NCI-H1105 treated with DMSO at 0.1 percent for 48 hours (cell line): ENCODE measurements at regions not wholly inside any gene's neighbourhood (a gene's known extent, or its start where the extent isn't known, plus 50 kb on each side); places are given as distances from the start of the nearest gene placed in this dataset.

ENCODE experiments used
- DNase-seq: peaks from one replicate; lab custom pipeline; 2025; lab: John Stamatoyannopoulos, UW

DNA sequence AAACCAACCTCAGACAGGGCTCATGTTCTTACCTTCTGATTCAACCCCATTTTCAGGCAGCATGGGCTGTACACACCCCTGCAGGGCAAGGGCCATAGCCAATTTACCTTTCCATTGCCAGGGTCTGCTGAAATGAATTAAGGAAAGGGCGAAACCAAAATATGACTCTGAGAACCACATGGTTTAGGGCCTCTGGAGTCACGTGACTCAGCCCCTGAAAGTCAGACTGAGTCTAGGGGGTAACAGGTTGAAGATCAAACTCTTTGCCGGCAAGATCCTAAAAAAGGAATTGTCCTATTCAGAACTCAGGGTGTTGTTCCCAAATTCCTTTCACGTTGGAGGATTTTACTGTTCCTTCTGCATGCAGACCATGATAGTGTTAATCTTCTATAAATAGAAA, 118.9 kb downstream of the RAB11FIP2 start:
- DNase-seq, result no peak

DNA sequence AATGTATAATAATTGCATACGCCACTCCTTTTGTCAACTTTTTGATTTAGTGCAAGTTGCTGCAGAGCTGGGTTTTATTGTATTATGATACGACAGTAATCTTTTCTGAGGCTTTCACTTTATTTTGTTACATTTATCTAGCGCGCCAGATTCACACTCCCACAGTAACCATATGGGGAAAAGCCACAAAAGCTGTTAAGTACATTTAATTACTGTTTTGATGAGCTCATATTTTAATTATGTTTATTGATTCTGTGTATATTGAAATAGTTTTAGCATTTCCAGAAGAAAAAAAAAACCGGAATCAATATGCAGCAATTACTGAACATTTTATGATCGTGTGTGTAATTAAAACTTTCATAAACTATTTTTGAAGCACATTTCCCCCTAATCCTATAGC, 118.5 kb downstream of the RAB11FIP2 start:
- DNase-seq, result no peak

DNA sequence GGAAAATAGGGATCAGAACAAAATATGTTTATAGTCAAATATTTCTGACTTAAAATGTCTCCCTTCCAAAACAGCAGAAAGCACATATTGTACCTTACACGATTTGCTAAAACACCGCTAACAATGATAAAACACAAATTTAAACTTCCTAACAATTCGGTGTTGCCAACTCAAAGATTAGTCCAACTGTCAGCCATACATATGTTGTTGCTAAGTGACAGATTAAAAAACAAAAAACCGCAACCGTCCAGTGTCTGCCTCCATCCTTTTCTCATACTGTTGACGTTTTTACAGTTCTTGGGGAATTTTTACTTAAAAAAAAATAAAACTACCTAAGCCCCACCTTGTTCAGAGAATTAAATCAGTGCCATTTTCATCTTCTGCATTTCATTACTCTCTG, 118.0 kb downstream of the RAB11FIP2 start:
- DNase-seq, result no peak

DNA sequence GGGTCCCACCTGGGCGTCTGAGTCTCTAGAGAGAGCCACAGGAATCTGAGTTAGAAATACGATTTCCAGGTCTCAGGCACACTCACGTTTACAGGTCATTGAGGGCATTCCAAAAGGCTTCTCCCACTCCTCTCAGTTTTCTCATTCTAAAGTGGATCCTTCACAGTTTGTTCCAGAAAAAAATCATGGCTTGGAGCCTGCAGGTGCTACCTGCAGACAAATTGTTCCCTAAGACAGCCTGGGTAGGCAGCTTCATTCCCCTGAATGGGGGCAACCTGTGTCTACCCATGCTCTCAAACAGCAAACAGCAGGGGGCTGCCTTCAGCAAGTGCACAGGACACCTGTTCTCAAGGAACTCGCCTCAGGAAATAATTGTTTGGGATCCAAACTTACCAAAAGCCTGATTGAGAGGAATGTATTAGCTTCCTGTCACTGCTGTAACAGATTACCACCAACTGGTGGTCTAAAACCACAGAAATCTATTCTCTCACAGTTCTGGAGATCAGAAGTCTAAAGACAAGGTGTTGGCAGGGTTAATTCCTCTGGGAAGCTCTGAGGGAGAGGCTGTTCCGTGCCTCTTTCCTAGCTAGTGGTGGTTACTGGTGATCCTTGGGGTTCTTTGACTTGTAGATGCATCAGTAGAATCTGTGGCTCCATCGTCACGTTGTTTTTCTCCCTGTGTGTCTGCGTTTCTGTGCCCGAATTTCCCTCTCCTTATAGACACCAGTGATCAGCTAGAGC, 117.2 kb downstream of the RAB11FIP2 start:
- DNase-seq, result no peak

DNA sequence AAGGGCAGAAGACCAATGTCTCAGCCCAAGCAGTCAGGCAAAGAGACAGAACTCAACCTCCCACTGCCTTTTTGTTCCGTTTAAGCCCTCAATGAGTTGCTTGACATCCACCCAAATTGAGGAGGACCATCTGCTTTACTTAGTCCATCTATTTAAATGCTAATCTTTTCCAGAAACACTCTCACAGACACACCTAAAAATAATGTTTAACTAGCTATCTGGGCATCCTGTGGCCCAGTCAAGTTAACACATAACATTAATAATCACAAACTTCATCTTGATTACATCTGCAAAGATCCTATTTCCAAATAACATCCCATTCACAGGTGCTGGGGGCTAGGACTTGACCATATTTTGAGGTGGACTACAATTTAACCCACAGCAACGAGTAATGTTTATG, 115.7 kb downstream of the RAB11FIP2 start:
- DNase-seq, result no peak

DNA sequence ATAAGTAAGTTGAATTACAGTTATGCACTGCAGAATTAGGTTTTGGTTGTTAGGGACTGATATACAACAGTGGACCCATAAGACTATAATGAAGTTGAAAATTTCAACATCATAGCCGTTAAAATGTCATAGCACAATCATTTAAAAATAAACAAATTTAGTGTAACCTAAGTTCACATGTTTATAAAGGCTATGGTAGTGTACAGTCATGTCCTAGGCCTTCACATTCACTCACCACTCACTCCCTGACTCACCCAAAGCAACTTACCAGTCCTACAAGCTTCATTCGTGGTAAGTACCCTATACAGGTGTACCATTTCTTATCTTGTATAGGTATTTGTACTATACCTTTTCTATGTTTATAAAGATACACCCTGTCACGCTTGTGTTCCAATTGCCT, 113.7 kb downstream of the RAB11FIP2 start:
- DNase-seq, result no peak

DNA sequence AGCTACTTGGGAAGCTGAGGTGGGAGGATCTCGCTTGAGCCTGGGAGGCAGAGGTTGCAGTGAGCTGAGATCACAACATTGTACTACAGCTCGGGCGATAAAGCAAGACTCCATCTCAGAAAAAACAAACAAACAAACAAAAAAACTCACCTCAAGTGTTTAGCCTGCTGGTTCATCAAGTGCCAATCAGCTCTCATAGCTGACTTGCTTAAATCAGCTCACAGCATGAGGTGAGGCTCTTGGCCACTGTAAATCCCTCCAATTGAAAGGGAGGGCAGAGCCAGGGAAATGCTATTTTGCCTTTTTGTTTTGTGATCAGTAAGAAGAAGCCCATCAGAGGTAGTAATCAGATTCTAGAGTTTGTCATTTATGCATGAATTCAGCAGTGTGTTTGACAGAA, 112.3 kb downstream of the RAB11FIP2 start:
- no peak for DNase-seq

DNA sequence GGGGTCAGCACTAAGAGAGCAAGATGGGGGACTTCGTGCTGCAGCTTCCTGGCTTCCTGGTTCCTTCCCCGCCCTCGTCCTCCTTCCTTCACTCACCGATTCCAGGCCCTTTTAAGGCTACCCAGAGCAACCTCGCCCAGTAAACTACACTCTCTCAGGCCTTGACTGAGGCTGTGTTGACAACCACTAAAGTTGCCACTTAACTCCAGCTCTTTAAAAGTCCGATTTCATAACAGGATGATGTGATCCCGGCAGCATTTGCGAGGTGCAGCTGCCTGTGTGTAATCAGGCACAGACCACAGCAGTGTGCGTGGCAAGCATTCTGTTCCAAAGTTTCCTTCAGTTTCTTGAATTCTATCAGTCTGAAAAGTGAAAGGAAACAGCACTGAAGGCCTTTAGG, 110.6 kb downstream of the RAB11FIP2 start:
- no peak for DNase-seq

DNA sequence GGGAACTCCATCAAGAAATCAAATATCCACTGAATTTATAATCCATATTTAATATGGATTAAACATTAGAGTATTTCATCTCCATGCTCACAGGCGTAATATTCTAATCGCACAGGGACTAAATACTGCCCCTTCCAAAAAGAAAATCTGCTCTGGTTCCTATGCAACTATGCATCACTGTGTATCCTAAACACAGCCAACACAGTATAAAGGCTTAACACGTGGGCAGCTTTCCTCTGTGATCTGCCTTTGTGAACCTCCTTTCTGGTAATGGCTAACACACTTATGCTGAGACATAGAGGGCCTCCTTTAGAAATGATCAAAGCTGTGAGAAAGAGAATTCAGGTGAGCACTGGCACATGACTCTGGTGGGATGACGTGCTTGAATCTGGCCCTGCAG, 110.2 kb downstream of the RAB11FIP2 start:
- DNase-seq, result no peak

DNA sequence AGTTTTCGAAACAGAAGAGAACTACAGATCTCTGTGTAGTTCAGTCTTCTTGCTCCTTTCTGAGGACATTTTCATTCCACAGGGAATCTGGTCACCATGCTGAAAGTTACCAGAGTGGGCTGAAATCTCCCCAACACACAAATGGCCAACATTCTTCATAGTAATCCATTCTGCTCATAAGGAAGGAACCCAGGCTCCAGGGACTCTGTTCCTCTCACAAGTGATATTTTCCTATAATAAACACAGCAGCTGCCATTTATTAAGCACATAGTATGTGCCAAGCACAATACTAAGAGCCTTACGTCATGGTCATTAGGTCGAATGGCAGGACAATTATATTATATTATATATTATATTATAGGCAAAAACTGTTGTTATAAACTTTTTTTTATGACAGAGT, 109.8 kb downstream of the RAB11FIP2 start:
- no peak for DNase-seq

DNA sequence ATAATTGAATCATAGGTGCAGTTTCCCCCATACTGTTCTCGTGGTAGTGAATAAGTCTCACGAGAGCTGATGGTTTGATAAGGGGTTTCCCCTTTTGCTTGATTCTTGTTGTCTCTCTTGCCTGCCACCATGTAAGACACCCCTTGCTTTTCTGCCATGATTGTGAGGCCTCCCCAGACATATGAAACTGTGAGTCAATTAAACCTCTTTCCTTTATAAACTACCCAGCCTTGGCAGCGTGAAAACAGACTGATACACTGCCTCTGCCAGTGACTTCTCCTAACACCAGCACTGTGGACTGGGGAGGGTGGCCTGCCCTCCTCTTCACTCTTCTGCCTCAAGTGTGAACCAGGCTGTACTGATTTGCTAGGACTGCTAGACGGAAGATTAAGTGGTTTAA, 108.6 kb downstream of the RAB11FIP2 start:
- no peak for DNase-seq

DNA sequence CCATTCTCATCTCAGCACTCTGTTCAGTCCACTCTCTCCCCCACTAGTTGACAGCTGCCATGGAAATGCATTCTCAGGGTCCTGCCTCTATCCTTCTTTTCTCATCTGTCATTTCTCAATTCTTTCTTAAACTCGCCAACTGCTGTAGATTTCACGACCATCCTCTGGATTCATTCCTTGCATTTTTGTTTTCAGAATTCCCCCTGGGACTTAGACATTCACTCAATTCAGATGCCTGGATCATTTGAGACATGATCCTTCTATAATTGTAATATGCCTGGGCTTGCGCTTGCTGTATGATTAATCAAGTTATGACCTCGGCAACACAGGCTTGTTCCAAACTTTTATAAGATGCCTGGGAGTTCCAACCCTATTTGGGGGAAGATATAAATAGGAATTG, 104.5 kb downstream of the RAB11FIP2 start:
- DNase-seq, result no peak

DNA sequence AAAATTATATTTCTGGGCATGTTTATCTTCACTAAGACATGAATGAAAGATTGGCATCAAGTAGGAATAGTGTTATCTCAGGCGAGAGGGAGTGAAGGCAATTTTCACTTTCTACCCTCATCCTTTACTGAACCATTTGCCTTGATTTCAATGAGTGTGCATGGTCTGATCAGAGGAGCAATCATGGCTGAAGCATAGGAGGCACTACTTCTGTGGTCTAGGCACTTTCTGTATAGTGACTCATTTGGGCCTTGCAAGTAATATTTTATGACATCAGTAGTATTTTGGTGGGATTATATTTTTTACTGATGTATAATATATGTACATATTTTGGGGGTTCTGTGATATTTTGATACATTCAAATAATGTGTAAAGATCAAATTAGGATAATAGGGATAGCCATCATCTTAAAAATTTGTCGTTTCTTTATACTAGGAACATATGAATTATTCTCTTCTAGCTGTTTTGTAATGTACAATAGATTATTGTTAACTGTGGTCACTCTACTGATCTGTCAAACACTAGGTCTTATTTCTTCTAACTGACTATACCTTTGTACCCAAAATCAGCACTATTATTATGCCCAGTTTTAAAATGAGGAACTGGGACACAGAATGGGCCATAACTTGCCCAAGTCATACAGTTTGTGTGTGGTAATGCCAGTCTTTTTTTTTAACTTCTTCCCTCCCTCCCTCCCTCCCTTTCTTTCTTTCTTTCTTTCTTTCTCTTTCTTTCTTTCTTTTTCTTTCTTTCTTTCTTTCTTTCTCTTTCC, 101.9 kb downstream of the RAB11FIP2 start:
- no peak for DNase-seq

DNA sequence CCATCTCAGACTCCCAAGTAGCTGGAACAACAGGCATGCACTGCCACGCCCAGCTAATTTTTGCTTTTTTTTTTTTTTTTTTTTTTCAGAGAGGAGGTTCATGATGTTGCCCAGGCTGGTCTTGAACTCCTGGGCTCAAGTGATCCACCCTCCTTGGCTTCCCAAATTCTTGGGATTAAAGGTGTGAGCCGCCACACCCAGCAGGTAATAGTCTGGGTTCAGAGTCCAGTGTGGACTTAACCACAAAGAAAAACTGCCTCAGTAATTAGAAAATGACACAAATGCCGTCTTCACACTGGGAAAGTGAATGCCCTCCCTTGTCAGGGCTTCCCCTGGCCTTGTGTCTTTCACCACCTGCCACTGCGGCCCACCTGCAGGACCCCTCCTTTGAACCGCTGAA, 101.1 kb downstream of the RAB11FIP2 start:
- no peak for DNase-seq

DNA sequence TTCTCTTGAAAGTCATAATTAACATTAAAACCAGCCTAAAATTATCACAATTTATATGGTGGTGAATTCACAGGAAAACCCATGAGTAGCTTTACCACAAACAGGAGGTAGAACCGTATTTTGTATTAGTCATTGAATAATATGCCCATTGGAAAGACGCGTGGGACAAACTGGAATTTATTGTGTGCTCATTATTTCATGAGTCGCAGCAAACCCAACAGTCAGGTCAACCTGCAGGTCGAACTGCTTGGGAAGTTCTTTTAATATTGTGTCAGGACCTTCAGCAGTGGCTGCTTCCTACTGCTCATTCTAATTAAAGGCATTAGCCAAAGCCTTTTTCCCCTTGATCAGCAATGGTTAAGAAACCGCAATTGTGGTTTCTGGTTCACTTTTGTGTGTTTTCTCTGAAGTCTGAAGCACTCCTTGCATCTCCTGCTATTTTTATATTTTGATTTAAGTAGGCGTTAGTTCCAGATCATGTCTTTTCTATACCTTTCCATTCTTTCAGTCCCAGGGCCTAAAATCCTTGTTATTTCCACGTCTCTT, 100.1 kb downstream of the RAB11FIP2 start:
- DNase-seq, result no peak

DNA sequence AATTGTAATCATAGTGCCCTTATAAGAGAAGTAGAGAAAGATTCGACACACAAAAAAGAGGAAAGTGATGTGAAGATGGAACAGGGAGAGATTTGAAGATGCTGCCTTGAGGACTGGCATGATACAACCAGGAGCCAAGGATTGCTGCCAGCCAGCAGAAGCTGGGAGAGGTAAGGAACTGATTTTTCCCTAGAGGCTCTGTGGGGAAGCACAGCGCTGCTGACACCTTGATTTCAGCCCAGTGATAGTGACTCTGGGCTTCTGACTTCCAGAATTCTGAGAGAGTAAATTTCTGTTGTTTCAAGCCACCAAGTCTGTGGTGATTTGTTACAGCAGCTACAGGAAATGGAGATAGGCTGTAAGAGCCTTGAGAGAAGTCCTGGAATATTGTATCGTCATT, 98.2 kb downstream of the RAB11FIP2 start:
- DNase-seq, result no peak

DNA sequence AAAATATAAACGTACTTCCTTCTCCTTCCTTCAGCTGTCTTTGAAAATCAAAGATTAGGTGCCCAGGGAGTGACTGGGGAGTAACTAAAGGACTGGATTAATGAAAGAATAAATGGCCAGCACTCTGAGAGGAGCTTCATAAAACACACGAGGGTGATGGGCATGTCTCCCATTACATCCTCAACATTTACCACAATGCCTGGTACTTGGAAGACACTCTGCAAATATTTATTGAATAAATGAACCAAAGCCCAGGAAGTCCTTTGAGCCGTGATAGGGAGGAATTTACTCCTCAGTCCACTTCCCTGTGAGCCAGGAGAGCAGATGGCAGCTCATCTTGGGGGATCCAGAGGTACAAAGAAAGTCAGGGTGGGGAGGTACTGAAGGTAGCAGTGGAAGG, 96.3 kb downstream of the RAB11FIP2 start:
- DNase-seq, result no peak
